Adrenal gland (tissue), 5 donors: ENCODE measurements at regions not wholly inside any gene's neighbourhood (a gene's known extent, or its start where the extent isn't known, plus 50 kb on each side); places are given as distances from the start of the nearest gene placed in this dataset.

Experiments used
- CTCF ChIP-seq, 6 experiments: fragments of 450-650 bp in 4 of 6; fragments of 200-600 bp in 2 of 6; sonication (generic) in 1 of 6; IDR thresholded peaks; 1 replicate in 5 of 6; 2 replicates in 1 of 6; pipeline versions ENCODE4 v1.5.1 to v1.8.0; 2016 to 2021; ENCODE audit warnings: antibody characterized with exemption in 6 of 6, mild to moderate bottlenecking in 2 of 6, moderate library complexity in 1 of 6
- POLR2A ChIP-seq, 2 donors: fragments of 450-650 bp; IDR thresholded peaks; one replicate each; pipeline ENCODE4 v1.6.1; 2017; ENCODE audit warnings: antibody characterized with exemption in 2 of 2, mild to moderate bottlenecking in 2 of 2, moderate library complexity in 1 of 2
- donor health status: DM: no; HTN: no; CAD: no.

GRCh38 chr4:185888676-185889075 lies 76.7 kb upstream of the SORBS2 start:
- TF ChIP-seq POLR2A (IDR thresholded peaks at IDR 0.05) = no peak
- TF ChIP-seq CTCF (IDR thresholded peaks at IDR 0.05) = no peak
